GM12872 (cell line): ENCODE measurements at regions not wholly inside any gene's neighbourhood (a gene's known extent, or its start where the extent isn't known, plus 50 kb on each side); places are given as distances from the start of the nearest gene placed in this dataset.

Experiments used
- TF ChIP-seq, protein P1 (sequence below): IDR thresholded peaks from 3 replicates; pipeline ENCODE4 v1.5.1; 2011; ENCODE audit warnings: low read depth, mild to moderate bottlenecking, low read length, moderate library complexity; ENCODE audit not compliant: insufficient read depth

DNA sequence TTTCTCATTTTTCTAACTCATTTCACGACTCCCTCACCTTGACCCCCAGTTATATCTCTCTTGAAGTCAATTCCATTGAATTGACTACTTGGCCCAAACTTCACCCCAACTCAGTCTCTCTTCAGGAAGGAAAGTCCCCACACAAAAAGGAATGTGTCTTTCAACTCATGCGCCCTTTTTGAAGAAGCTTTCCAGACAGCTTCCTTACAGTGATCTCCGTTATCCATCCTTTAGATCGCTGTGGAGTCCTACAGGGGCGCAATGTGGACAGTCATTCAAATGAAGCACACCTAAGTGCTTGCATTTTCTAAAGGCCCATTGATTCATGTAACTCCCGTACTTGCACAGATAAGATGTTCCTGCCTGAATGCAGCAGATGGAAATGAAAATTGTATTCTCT is 101.1 kb upstream of the VPREB1 start:
- TF ChIP-seq, protein P1, sequence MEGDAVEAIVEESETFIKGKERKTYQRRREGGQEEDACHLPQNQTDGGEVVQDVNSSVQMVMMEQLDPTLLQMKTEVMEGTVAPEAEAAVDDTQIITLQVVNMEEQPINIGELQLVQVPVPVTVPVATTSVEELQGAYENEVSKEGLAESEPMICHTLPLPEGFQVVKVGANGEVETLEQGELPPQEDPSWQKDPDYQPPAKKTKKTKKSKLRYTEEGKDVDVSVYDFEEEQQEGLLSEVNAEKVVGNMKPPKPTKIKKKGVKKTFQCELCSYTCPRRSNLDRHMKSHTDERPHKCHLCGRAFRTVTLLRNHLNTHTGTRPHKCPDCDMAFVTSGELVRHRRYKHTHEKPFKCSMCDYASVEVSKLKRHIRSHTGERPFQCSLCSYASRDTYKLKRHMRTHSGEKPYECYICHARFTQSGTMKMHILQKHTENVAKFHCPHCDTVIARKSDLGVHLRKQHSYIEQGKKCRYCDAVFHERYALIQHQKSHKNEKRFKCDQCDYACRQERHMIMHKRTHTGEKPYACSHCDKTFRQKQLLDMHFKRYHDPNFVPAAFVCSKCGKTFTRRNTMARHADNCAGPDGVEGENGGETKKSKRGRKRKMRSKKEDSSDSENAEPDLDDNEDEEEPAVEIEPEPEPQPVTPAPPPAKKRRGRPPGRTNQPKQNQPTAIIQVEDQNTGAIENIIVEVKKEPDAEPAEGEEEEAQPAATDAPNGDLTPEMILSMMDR, result no peak

DNA sequence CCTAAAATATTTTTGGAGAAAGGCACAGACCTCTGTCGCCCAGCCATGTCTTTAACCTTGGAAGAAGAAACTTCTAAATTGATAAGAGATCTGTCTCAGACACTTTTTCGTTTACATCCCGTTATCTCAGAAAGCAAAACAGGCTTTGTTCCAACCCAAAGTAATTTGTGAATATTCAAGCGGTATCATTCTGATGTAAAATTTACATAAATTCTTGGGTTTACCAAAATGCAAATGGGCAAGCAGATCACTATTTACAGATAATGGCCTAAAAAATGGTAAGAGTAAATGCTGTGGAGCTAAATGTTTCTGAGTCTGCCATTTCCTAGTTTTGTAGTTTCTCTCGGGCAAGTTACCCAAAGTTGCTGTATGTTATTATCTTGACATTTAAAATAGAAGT is 101.9 kb upstream of the VPREB1 start:
- TF ChIP-seq, protein P1, result no peak

DNA sequence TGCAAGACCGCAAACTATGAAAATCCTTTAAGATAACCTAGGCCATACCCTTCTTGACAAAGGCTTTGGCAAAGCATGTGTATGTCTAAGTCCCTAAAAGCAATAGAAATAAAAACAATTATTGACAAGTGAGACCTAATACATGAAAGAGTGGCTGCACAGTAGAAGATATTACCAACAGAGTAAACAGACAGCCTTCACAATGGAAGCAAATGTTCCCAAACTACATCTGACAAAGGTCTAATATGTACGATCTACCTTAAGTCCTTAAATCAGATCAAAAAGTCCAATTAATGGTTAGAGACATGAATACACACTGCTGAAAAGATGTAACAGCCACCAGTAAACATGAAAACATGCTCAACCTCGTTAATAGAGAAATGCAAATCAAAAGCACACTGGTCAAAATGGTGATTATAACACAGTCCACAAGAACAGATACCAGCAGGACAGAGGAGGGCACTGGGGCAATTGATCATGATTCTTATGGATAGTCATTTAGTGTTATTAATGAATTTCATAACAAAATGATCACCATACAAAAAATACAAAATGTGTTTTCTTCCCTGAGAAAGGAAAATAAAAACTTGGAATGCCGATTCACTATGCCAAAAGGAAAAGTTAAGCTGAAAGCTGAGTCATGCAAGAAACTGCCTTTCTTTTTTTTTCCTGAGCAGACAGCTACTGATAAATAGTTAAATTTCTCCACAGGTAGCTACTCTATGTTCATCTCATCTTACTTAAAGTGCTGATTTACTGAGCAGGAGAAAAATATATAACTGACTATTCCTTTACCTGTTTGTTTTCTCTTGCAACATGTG is 102.6 kb upstream of the VPREB1 start:
- TF ChIP-seq, protein P1, result no peak

DNA sequence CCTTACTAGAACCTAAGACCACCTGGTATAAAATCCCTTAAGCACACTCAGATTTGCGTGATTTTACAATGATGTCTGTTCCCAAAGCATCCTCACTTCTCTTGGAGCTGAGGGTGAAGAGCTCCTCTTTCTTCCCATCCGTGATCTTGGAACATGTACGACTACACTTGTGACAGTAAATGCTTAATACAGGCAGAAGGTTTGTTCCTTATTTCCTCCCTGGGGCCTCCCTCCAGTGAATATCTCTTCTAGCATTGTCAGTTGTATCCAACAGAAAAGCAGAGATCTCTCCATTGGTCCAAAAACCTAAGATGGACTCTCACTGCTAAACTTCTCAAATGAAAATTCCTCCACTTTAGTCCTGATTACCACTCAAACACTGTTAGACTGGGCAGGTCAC is 103.6 kb upstream of the VPREB1 start:
- TF ChIP-seq, protein P1, result no peak

DNA sequence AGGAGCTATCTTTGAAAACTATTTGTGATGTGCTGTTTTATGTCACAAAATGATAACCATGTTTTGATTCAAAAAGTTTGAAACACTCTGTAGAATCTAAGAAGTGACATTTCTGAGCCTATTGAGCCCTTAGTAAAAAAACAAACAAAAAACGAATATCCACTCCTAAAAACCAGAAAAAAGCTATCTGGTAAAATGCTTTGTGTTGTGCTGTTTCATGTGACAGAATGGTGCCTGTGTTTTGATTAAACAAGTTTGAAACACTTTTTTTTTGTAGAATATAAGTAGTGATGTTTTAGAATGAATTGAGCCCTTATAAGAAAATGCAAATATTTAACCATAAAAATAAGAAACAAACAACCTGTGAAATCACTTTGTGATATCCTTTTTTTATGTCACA is 105.2 kb upstream of the VPREB1 start:
- TF ChIP-seq, protein P1, result no peak

DNA sequence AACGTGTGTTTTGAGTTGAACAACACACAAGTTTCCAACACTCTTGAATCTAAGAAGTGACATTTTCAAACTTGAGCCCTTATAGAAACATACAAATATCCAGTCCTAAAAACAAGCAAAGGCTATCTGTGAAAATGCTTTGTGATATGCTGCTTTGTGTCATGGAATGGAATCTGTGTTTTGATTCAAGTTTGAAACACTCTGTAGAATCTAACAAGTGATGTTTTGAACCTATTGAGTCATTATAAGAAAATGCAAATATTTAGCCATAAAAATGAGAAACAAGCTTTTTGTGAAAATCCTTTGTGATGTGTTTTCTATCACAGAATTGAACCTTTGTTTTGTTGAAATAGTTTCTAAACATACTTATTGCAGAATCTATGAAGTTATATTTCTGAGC is 105.7 kb upstream of the VPREB1 start:
- TF ChIP-seq, protein P1, result no peak

DNA sequence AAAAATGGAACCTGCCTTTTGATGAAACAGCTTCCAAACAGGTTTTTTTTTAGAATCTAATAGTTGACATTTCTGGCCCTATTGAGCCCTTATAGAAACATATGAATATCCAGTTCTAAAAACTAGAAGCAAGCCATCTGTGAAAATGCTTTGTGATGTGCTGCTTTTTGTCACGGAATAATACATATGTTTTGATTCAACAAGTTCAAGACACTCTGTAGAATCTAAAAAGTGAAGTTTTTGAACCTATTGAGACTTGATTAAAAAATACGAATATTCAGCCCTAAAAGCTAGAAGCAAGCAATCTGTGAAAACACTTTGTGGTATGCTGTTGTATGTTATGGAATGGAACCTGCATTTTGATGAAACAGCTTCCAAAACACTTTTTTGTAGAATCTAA is 106.7 kb upstream of the VPREB1 start:
- TF ChIP-seq, protein P1, result no peak
